ENCODE measurements at regions not wholly inside any gene's neighbourhood (a gene's known extent, or its start where the extent isn't known, plus 50 kb on each side); places are given as distances from the start of the nearest gene placed in this dataset.

GRCh38 chr6:119818876-119819275, 469.3 kb upstream of the MAN1A1 start:
- H3K27ac ChIP-seq (ENCODE audit: low read length), result no peak overlapping the region
- no peak overlapping the region for H3K9ac ChIP-seq (ENCODE audit: low read length)
- H3K4me2 ChIP-seq (ENCODE audit: low read length), result no peak overlapping the region
- no peaks in the 10 kb centered on the region for H3K9me2 ChIP-seq (ENCODE audit: insufficient read depth, low read length)
- no peaks in the 10 kb centered on the region for H3K79me2 ChIP-seq (replicated peaks; ENCODE audit: insufficient read depth, low read length)
- no peaks in the 10 kb centered on the region for H3K36me3 ChIP-seq (ENCODE audit: insufficient read depth, low read length)
- H3F3A ChIP-seq (ENCODE audit: insufficient read depth, low read length, poor library complexity, severe bottlenecking), result no peaks in the 10 kb centered on the region
- TF ChIP-seq TAF1 (IDR thresholded peaks at IDR 0.05; ENCODE audit: low read depth), result no peak
- TF ChIP-seq EP300 (conservative IDR thresholded peaks at IDR 0.05; ENCODE audit: poor library complexity, severe bottlenecking), result no peak
- no peak for TF ChIP-seq MXI1 (conservative IDR thresholded peaks at IDR 0.05; ENCODE audit: poor library complexity, severe bottlenecking)
- no peak for TF ChIP-seq RAD21 (conservative IDR thresholded peaks at IDR 0.05)
- TF ChIP-seq EZH2 (IDR thresholded peaks at IDR 0.05; ENCODE audit: borderline replicate concordance, insufficient read depth, low read length, poor library complexity, severe bottlenecking), result no peak
- no peak for TF ChIP-seq POLR2AphosphoS5 (IDR thresholded peaks at IDR 0.05)
- TF ChIP-seq CTCF (IDR thresholded peaks at IDR 0.05; ENCODE audit: poor library complexity, severe bottlenecking), result no peak
- TF ChIP-seq REST (IDR thresholded peaks at IDR 0.05; ENCODE audit: borderline replicate concordance), result no peak
- no peak for TF ChIP-seq SMC3 (conservative IDR thresholded peaks at IDR 0.05; ENCODE audit: poor library complexity)
- H3K4me3 ChIP-seq (ENCODE audit: low read length), result no peak overlapping the region
- H2AFZ ChIP-seq (ENCODE audit: low read depth, low read length), result no peak overlapping the region
- no peaks in the 10 kb centered on the region for H3K27me3 ChIP-seq (ENCODE audit: insufficient read depth, low read depth, low read length)
- H4K20me1 ChIP-seq (ENCODE audit: insufficient read depth), result no peaks in the 10 kb centered on the region
- no peaks in the 10 kb centered on the region for H3K9me3 ChIP-seq (ENCODE audit: low read length)

- Histone ChIP-seq H3K27me3 (ENCODE audit: insufficient read depth, low read depth, low read length) (no peaks in the 10 kb centered on the region), H3K9ac (ENCODE audit: low read length) (no peak overlapping the region), H3K4me3 (ENCODE audit: low read length) (no peak overlapping the region), H3K36me3 (ENCODE audit: insufficient read depth, low read length) (no peaks in the 10 kb centered on the region), H3K9me2 (ENCODE audit: insufficient read depth, low read length) (no peaks in the 10 kb centered on the region), H3F3A (ENCODE audit: insufficient read depth, low read length, poor library complexity, severe bottlenecking) (no peaks in the 10 kb centered on the region), H3K79me2 (replicated peaks; ENCODE audit: insufficient read depth, low read length) (no peaks in the 10 kb centered on the region), H4K20me1 (ENCODE audit: insufficient read depth) (no peaks in the 10 kb centered on the region), H3K27ac (ENCODE audit: low read length) (no peak overlapping the region), H3K4me2 (ENCODE audit: low read length) (no peak overlapping the region), H2AFZ (ENCODE audit: low read depth, low read length) (no peak overlapping the region), H3K9me3 (ENCODE audit: low read length) (no peaks in the 10 kb centered on the region)
- TF ChIP-seq POLR2AphosphoS5 (IDR thresholded peaks at IDR 0.05) (no peak), TAF1 (IDR thresholded peaks at IDR 0.05; ENCODE audit: low read depth) (no peak), MXI1 (conservative IDR thresholded peaks at IDR 0.05; ENCODE audit: poor library complexity, severe bottlenecking) (no peak), SMC3 (conservative IDR thresholded peaks at IDR 0.05; ENCODE audit: poor library complexity) (no peak)
These were observed 465.2 kb upstream of the MAN1A1 start for GRCh38 chr6:119814609-119815400.

All from neural cell (in vitro differentiated cells).